ENCODE measurements at regions not wholly inside any gene's neighbourhood (a gene's known extent, or its start where the extent isn't known, plus 50 kb on each side); places are given as distances from the start of the nearest gene placed in this dataset.

DNA sequence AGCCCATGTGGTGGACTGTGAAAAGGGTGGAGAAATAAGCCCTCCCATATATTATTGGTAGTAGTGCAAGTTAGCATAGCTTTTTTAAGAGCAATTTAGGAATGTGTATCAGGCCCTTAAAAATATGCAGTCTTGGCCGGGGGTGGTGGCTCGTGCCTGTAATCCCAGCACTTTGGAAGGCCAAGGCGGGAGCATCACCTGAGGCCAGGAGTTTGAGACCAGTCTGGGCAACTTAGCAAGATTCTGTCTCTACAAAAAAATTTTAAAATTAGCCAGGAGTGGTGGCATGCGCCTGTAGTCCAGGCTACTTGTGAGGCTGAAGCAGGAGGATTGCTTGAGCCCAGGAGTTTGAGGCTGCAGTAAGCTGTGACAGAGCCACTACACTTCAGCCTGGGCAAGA is 64.2 kb upstream of the BCAT1 start:
- no peaks in the 10 kb centered on the region for H3K27me3 ChIP-seq (ENCODE audit: insufficient read depth)
- POLR2A ChIA-PET: no interaction called here
- no peak overlapping the region for H3K9ac ChIP-seq
- H3K27ac ChIP-seq (ENCODE audit: low read depth in 2 of 2, low read length in 1 of 2): no peak overlapping the region
- no peak for TF ChIP-seq NFIC (IDR thresholded peaks at IDR 0.05; ENCODE audit: borderline replicate concordance)
- TF ChIP-seq NRF1 (IDR thresholded peaks at IDR 0.05; ENCODE audit: low read depth, low read length): no peak
- no peak for TF ChIP-seq POLR2AphosphoS5 (IDR thresholded peaks at IDR 0.05; ENCODE audit: low read depth, low read length)
- no peak for TF ChIP-seq YY1 (IDR thresholded peaks at IDR 0.05; ENCODE audit: low read depth)
- TF ChIP-seq FOXJ3 (CRISPR knock-in tag; IDR thresholded peaks at IDR 0.05): no peak
- 83% methylated on average over 4 of the region's 4 CpGs for WGBS (ENCODE audit: low lambda C conversion rate)
- no peak overlapping the region for H3K4me2 ChIP-seq
- no peaks in the 10 kb centered on the region for H4K20me1 ChIP-seq (ENCODE audit: insufficient read depth)
- H3K36me3 ChIP-seq (replicated peaks in 1 of 2; ENCODE audit: control insufficient read depth in 1 of 2, insufficient read depth in 2 of 2, low read length in 1 of 2): no peaks in the 10 kb centered on the region
- no peaks in the 10 kb centered on the region for H3K9me2 ChIP-seq
- H3K79me2 ChIP-seq (ENCODE audit: insufficient read depth): no peaks in the 10 kb centered on the region
- no peak for DNase-seq
- H3K4me3 ChIP-seq (ENCODE audit: low read depth in 2 of 2, low read length in 1 of 2): no peak overlapping the region
- H3K4me1 ChIP-seq (ENCODE audit: control insufficient read depth in 1 of 2, insufficient read depth in 2 of 2, low read depth in 1 of 2, low read length in 1 of 2): no peaks in the 10 kb centered on the region; a peak in 1 of 4 replicates
- CTCF ChIA-PET: no interaction called here
- no peaks in the 10 kb centered on the region for H3K9me3 ChIP-seq
- no peak overlapping the region for H2AFZ ChIP-seq (ENCODE audit: low read depth)
- no peaks in the 10 kb centered on the region for H3F3A ChIP-seq (replicated peaks; ENCODE audit: insufficient read depth)

DNA sequence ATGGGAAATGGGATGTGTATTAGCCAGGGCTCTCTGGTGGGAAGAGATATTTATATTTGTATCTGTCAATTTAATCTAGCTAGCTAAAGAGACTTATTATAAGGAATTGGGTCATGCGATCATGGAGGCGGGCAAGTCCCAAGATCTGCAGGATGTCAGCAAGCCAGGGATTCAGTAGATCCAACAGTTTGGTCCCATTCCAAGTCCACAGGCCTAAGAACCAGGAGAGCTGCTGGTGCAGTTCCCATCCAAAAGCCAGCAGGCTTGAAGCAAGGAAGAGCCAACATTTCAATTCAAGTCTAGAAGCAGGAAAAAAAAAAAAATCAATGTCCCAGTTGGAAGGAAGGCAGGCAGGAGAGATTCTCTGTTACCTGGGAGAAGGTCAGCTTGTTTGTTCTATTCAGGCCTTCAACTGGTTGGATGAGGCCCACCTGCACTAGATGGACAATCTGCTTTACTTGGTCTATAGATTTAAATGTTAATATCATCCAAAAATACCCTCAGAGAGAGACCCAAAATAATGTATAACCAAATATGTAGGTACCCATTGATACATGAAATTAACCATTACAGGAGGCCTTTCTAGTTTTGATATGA is 60.7 kb upstream of the BCAT1 start:
- H2AFZ ChIP-seq (ENCODE audit: low read depth): no peak overlapping the region
- no peaks in the 10 kb centered on the region for H3K4me1 ChIP-seq (ENCODE audit: control insufficient read depth in 1 of 2, insufficient read depth in 2 of 2, low read depth in 1 of 2, low read length in 1 of 2)
- no peak for TF ChIP-seq EZH2phosphoT487 (IDR thresholded peaks at IDR 0.05; ENCODE audit: borderline replicate concordance, low read depth)
- no peak for TF ChIP-seq TAF1 (IDR thresholded peaks at IDR 0.05; ENCODE audit: borderline replicate concordance, low read depth, low read length)
- no peak for TF ChIP-seq JUND (IDR thresholded peaks at IDR 0.05)
- TF ChIP-seq TCF12 (IDR thresholded peaks at IDR 0.05): no peak
- TF ChIP-seq, protein P1, sequence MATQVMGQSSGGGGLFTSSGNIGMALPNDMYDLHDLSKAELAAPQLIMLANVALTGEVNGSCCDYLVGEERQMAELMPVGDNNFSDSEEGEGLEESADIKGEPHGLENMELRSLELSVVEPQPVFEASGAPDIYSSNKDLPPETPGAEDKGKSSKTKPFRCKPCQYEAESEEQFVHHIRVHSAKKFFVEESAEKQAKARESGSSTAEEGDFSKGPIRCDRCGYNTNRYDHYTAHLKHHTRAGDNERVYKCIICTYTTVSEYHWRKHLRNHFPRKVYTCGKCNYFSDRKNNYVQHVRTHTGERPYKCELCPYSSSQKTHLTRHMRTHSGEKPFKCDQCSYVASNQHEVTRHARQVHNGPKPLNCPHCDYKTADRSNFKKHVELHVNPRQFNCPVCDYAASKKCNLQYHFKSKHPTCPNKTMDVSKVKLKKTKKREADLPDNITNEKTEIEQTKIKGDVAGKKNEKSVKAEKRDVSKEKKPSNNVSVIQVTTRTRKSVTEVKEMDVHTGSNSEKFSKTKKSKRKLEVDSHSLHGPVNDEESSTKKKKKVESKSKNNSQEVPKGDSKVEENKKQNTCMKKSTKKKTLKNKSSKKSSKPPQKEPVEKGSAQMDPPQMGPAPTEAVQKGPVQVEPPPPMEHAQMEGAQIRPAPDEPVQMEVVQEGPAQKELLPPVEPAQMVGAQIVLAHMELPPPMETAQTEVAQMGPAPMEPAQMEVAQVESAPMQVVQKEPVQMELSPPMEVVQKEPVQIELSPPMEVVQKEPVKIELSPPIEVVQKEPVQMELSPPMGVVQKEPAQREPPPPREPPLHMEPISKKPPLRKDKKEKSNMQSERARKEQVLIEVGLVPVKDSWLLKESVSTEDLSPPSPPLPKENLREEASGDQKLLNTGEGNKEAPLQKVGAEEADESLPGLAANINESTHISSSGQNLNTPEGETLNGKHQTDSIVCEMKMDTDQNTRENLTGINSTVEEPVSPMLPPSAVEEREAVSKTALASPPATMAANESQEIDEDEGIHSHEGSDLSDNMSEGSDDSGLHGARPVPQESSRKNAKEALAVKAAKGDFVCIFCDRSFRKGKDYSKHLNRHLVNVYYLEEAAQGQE (IDR thresholded peaks at IDR 0.05; ENCODE audit: low read depth, low read length): no peak
- TF ChIP-seq FOXM1 (IDR thresholded peaks at IDR 0.05; ENCODE audit: low read depth): no peak
- TF ChIP-seq POLR2AphosphoS5 (IDR thresholded peaks at IDR 0.05; ENCODE audit: low read depth, low read length): no peak
- no peak for TF ChIP-seq NRF1 (IDR thresholded peaks at IDR 0.05; ENCODE audit: low read depth, low read length)
- TF ChIP-seq RCOR1 (IDR thresholded peaks at IDR 0.05; ENCODE audit: low read length): no peak
- TF ChIP-seq ELF1 (IDR thresholded peaks at IDR 0.05): no peak
- no peak for TF ChIP-seq FOSL2 (IDR thresholded peaks at IDR 0.05; ENCODE audit: borderline replicate concordance, low read depth)
- TF ChIP-seq, protein P2, sequence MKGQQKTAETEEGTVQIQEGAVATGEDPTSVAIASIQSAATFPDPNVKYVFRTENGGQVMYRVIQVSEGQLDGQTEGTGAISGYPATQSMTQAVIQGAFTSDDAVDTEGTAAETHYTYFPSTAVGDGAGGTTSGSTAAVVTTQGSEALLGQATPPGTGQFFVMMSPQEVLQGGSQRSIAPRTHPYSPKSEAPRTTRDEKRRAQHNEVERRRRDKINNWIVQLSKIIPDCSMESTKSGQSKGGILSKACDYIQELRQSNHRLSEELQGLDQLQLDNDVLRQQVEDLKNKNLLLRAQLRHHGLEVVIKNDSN (IDR thresholded peaks at IDR 0.05; ENCODE audit: borderline replicate concordance, low read depth): no peak
- TF ChIP-seq, protein P3, sequence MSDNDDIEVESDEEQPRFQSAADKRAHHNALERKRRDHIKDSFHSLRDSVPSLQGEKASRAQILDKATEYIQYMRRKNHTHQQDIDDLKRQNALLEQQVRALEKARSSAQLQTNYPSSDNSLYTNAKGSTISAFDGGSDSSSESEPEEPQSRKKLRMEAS (IDR thresholded peaks at IDR 0.05; ENCODE audit: low read depth): no peak
- TF ChIP-seq, protein P4, sequence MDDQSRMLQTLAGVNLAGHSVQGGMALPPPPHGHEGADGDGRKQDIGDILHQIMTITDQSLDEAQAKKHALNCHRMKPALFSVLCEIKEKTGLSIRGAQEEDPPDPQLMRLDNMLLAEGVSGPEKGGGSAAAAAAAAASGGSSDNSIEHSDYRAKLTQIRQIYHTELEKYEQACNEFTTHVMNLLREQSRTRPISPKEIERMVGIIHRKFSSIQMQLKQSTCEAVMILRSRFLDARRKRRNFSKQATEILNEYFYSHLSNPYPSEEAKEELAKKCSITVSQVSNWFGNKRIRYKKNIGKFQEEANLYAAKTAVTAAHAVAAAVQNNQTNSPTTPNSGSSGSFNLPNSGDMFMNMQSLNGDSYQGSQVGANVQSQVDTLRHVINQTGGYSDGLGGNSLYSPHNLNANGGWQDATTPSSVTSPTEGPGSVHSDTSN (IDR thresholded peaks at IDR 0.05): no peak
- 88% methylated on average over 2 of the region's 2 CpGs for WGBS (ENCODE audit: low lambda C conversion rate)
- no peaks in the 10 kb centered on the region for H3K79me2 ChIP-seq (ENCODE audit: insufficient read depth)
- no peaks in the 10 kb centered on the region for H3K9me2 ChIP-seq
- DNase-seq: no peak
- ChIA-PET CTCF (interaction anchor here (1.0 to 3.7 kb wide), 3 partner anchors 10 to 50 kb away, joined by 3 to 16 read pairs (median 3); no protein-coding TSS in a partner anchor), POLR2A (interaction anchor here (0.6 kb wide), 1 partner anchor 83 kb away, joined by 5 read pairs; no protein-coding TSS in a partner anchor)
- H3K4me3 ChIP-seq (ENCODE audit: low read depth in 2 of 2, low read length in 1 of 2): no peak overlapping the region
- H3F3A ChIP-seq (replicated peaks; ENCODE audit: insufficient read depth): no peaks in the 10 kb centered on the region
- no peaks in the 10 kb centered on the region for H3K36me3 ChIP-seq (replicated peaks in 1 of 2; ENCODE audit: control insufficient read depth in 1 of 2, insufficient read depth in 2 of 2, low read length in 1 of 2)
- H3K9me3 ChIP-seq: no peaks in the 10 kb centered on the region
- no peak overlapping the region for H3K4me2 ChIP-seq
- no peak overlapping the region for H3K27ac ChIP-seq (ENCODE audit: low read depth in 2 of 2, low read length in 1 of 2)
- no peak overlapping the region for H3K9ac ChIP-seq
- no peaks in the 10 kb centered on the region for H4K20me1 ChIP-seq (ENCODE audit: insufficient read depth)
- no peaks in the 10 kb centered on the region for H3K27me3 ChIP-seq (ENCODE audit: insufficient read depth)
